T-helper 17 cell (primary cell): ENCODE measurements at regions not wholly inside any gene's neighbourhood (a gene's known extent, or its start where the extent isn't known, plus 50 kb on each side); places are given as distances from the start of the nearest gene placed in this dataset.

ENCODE experiments used
- ATAC-seq: fragments of 150-1000 bp; cut with Tn5 transposase; 2 replicates; pipeline ENCODE4 v1.10.0; 2021; ENCODE audit warnings: mild to moderate bottlenecking, moderate library complexity
- DNase-seq, 3 donors: peaks; one replicate each; pipeline versions ENCODE4 v3.0.0 to v3.0.0-alpha.2; 2020 to 2021
- H3K9me3 ChIP-seq: one replicate; pipeline ENCODE4 v1.7.0; 2013; ENCODE audit warnings: low read length, mild to moderate bottlenecking; ENCODE audit not compliant: control insufficient read depth, poor library complexity, severe bottlenecking
- H3K27ac Mint-ChIP-seq: one replicate; pipeline ENCODE4 v1.8.0; 2022; ENCODE audit warnings: mild to moderate bottlenecking, moderate library complexity, mixed read lengths
- H3K27me3 Mint-ChIP-seq: one replicate; pipeline ENCODE4 v1.8.0; 2022; ENCODE audit warnings: mixed read lengths
- H3K36me3 Mint-ChIP-seq: one replicate; pipeline ENCODE4 v1.8.0; 2022; ENCODE audit warnings: low read depth, mixed read lengths
- H3K4me1 Mint-ChIP-seq: one replicate; pipeline ENCODE4 v1.8.0; 2022; ENCODE audit warnings: mild to moderate bottlenecking, mixed read lengths
- H3K4me3 Mint-ChIP-seq: one replicate; pipeline ENCODE4 v1.8.0; 2022; ENCODE audit warnings: mild to moderate bottlenecking, moderate library complexity, mixed read lengths

DNA sequence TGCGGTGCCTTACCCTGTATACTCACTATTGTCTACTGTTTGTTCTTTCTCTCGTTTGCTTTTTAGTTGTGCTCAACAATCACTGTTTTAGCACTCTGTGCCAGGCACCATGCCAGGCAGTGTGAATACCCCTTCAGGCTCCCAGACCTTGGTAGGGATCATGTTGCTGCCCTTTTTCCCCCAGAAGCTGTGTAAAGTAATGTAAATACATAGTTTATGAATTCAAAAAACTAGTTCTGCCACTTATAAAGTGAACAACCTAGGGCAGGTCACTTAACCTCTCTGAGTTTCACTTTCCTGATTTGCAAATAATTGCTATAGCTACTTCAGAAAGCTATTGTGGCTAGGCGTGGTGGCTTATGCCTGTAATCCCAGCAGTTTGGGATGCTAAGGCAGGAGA lies 81.0 kb upstream of the CTSC start:
- no peak overlapping the region for H3K4me3 Mint-ChIP-seq
- no peak overlapping the region for H3K27ac Mint-ChIP-seq
- no peaks in the 10 kb centered on the region for H3K27me3 Mint-ChIP-seq
- peaks cover 51% of the 10 kb centered on the region for H3K4me1 Mint-ChIP-seq
- H3K36me3 Mint-ChIP-seq: no peaks in the 10 kb centered on the region
- no peaks in the 10 kb centered on the region for H3K9me3 ChIP-seq
- ATAC-seq (no peak), DNase-seq (no peak)

DNA sequence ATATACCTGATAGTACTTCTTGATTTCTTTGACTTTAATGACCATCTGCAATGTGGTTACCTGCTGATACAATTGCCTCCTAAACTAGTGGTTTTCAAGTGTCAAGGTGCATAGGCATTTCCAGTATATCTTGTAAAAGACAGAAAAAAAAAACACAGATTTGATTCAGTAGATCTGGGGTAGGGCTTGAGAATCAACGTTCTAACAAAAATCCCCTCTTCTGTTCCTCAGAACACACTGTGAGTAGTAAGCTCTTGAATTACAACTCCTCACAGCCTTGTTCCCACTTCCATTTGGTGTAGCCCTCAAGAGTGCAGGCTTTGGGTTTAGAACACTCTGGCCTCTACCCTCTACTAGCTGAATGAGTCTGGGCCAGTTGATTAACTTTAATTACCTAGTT lies 78.0 kb upstream of the CTSC start:
- Mint-ChIP-seq H3K27me3 (no peaks in the 10 kb centered on the region), H3K36me3 (peaks cover 3% of the 10 kb centered on the region), H3K27ac (peak overlapping the region; percentile 73), H3K4me3 (peak overlapping the region; percentile 83), H3K4me1 (peaks cover 37% of the 10 kb centered on the region)
- ATAC-seq (peak; percentile 20), DNase-seq (no peak)
- H3K9me3 ChIP-seq: no peaks in the 10 kb centered on the region

DNA sequence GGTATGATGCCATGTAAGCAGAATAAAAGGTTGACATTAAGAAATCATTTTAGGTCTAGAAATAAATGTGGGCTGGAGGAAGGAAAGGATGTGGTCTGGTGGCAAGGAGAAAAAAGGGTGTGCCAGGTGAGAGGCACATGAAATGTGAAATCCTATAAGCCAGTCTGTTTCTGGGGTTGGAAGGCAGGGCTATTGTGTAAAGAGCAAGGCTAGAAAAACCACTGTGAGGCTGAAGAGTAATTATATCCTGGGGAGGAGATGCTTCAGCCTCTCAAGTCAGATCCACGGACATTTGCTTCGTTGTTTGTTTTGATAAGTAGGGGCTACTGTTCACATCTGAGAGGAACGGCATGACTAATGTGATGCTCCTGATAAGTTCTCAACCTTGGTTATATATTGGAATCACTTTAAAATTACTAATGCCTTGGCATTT lies 77.5 kb upstream of the CTSC start:
- peaks cover 3% of the 10 kb centered on the region for H3K36me3 Mint-ChIP-seq
- DNase-seq (no peak), ATAC-seq (peak; percentile 79)
- peak overlapping the region; percentile 73 for H3K27ac Mint-ChIP-seq
- no peaks in the 10 kb centered on the region for H3K9me3 ChIP-seq
- no peaks in the 10 kb centered on the region for H3K27me3 Mint-ChIP-seq
- peaks cover 34% of the 10 kb centered on the region for H3K4me1 Mint-ChIP-seq
- peak overlapping the region; percentile 83 for H3K4me3 Mint-ChIP-seq

DNA sequence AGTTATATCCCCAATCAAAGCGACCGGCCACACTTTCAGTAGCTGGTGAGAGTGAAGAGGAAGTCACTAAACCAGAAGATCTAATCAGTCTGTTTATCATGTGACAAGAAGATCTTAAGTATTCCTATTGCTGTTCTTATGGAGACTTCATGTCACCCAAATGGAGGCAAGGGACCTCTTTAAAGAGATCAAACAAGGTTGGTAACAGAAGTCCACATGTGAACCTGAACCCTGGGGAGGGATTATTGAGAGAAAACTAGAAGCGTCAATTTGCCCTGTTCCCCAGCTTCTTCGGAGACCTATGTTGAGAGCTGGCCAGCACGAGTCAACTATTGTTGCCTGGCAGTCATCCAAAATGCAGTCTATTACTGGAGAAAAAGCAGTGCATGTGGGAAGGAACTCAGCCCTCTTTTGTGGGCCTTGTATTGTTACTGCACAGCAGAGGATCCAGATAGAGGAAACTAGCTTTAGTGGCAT lies 76.9 kb upstream of the CTSC start:
- ATAC-seq: peak; percentile 62
- H3K9me3 ChIP-seq: no peaks in the 10 kb centered on the region
- DNase-seq: no peak
- Mint-ChIP-seq H3K27ac (peak overlapping the region; percentile 73), H3K4me1 (peaks cover 31% of the 10 kb centered on the region), H3K27me3 (no peaks in the 10 kb centered on the region), H3K36me3 (peaks cover 3% of the 10 kb centered on the region), H3K4me3 (peak overlapping the region; percentile 83)

DNA sequence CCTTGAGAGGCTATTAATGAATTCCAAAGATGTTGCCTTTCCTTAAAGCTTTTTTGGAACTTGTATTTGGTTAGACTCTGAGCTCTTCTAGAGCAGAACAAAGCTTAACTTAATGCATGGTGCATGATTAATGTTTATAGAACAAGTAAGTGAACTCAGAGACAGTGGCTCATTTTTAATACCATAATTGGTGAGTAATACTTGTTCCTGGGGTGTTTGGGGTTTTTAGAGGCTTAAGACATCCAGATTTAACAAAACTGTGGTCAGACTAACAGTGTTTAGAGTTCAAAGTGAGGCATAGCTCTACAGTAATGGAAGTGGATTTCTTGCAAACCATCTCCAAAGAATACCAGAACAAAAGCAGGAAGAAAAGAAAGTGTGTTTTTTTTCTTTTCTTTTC lies 73.7 kb upstream of the CTSC start:
- H3K9me3 ChIP-seq: no peaks in the 10 kb centered on the region
- no peak for DNase-seq
- no peak overlapping the region for H3K4me3 Mint-ChIP-seq
- no peaks in the 10 kb centered on the region for H3K27me3 Mint-ChIP-seq
- peaks cover 31% of the 10 kb centered on the region for H3K4me1 Mint-ChIP-seq
- no peak overlapping the region for H3K27ac Mint-ChIP-seq
- no peak for ATAC-seq
- peaks cover 3% of the 10 kb centered on the region for H3K36me3 Mint-ChIP-seq

DNA sequence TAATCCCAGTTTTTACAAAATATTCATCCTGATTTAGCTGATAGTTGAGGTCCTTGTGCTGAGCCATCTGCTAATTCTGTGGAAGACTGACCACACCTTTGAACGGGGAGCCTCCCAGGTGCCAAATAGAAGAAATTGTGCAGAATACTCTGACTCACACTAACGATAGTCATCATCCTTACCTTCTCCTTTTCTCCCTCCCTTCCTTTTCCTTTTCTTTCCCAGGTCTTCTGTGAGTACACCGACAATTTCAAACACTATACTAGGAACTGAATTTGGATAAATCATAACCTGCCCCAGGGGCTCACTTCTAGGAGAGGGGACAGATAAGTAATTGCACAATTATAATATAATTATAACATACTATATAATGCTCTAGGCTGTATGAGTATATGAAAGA lies 73.1 kb upstream of the CTSC start:
- Mint-ChIP-seq H3K4me3 (no peak overlapping the region), H3K4me1 (peaks cover 26% of the 10 kb centered on the region), H3K27me3 (no peaks in the 10 kb centered on the region), H3K36me3 (peaks cover 3% of the 10 kb centered on the region), H3K27ac (no peak overlapping the region)
- ATAC-seq (no peak), DNase-seq (no peak)
- no peaks in the 10 kb centered on the region for H3K9me3 ChIP-seq

DNA sequence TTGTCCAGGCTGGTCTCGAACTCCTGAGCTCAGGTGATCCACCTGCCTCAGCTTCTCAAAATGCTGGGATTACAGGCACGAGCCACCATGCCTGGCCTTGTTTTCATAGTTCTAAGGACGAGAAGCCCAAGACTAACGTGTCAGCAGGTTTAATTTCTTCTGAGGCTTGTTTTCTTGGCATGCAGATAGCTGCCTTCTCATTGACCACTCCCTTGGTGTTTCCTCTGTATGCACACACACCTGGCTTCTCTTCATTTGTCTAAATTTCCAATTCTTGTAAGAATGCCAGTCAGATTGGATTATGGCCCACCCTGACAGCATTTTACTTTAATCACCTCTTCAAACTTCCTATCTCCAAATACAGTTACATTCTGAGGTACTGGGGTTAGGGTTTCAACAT lies 72.5 kb upstream of the CTSC start:
- Mint-ChIP-seq H3K4me1 (peaks cover 20% of the 10 kb centered on the region), H3K27me3 (no peaks in the 10 kb centered on the region), H3K36me3 (peaks cover 3% of the 10 kb centered on the region), H3K27ac (no peak overlapping the region), H3K4me3 (no peak overlapping the region)
- no peak for ATAC-seq
- no peaks in the 10 kb centered on the region for H3K9me3 ChIP-seq
- no peak for DNase-seq

DNA sequence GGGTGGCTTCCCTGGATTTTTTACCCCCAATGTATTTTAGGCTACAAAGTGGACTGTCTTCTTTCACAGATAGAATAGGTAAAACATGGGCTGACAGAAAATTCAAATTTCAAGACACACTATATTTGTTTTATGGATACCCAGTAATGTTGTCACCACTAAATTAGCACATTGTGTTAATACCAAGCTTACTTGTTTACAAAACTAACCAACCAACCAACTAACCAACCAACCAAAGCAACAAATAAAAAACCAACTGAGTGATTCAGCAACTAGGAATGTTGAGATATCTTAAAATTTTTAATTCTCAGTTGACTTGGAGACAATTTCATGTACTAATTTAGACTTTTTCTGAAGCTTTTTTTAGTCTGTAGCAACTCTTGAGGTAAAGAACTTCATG lies 69.3 kb upstream of the CTSC start:
- Mint-ChIP-seq H3K4me1 (peaks cover 4% of the 10 kb centered on the region), H3K36me3 (no peaks in the 10 kb centered on the region), H3K4me3 (no peak overlapping the region), H3K27ac (no peak overlapping the region), H3K27me3 (no peaks in the 10 kb centered on the region)
- H3K9me3 ChIP-seq: no peaks in the 10 kb centered on the region
- no peak for ATAC-seq
- no peak for DNase-seq

DNA sequence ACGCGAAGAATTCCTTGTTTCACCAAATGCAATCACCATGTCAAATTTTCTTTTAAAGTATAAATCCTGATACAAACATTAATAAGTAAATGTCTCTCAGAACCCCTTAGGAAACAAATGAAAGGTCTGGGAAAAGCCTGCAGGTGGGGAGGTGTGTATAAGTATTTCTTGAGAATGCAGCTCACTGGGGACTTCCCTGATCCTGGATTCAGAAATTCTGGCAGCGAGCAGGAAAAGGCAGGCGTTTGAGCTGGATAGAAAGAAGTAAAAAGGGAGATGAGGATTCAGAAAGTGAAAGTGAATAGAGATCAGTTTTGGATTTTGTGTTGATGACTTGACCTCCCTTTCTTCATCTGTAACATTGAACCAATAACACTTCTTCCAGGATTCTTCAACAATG lies 68.3 kb upstream of the CTSC start:
- H3K4me1 Mint-ChIP-seq: peaks cover 4% of the 10 kb centered on the region
- no peak for ATAC-seq
- H3K4me3 Mint-ChIP-seq: no peak overlapping the region
- no peaks in the 10 kb centered on the region for H3K9me3 ChIP-seq
- no peaks in the 10 kb centered on the region for H3K27me3 Mint-ChIP-seq
- H3K36me3 Mint-ChIP-seq: no peaks in the 10 kb centered on the region
- no peak overlapping the region for H3K27ac Mint-ChIP-seq
- no peak for DNase-seq

DNA sequence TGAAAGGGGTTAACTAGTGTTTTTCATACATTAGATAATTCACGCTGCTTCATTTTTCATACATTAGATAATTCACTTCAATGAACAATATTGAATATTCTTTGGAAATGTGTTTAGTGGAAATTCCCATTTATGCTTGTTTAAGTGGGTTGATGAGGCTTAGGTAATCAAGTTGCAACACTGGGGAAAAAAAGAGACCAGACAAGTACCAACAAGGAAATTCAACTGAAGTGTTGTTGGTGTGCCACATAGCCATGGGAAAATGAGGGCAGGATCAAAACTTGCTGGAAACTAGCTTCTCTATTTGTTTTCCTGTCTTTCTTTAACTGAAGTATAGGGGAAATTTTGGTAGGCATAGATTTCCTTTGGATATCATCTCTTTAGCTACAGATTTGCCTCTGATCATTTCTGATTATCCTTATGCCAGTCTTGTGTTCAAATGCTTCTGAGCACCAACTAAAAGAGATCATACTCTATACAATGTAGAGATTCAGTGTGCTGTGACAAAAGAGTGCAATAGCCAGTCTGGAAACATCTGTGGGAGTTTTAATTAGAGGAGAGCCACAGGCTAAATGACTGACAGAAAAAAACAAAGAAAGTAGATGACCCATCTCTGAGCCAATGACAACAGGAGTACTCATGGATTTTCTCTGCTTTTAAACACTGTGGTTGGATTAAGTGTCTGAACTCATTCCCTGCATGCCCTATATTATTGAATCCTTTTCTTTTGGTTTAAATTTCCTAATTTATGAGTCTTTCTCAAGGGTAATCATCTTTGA lies 67.6 kb upstream of the CTSC start:
- Mint-ChIP-seq H3K36me3 (no peaks in the 10 kb centered on the region), H3K4me1 (peaks cover 2% of the 10 kb centered on the region), H3K27ac (no peak overlapping the region), H3K4me3 (no peak overlapping the region), H3K27me3 (no peaks in the 10 kb centered on the region)
- H3K9me3 ChIP-seq: no peaks in the 10 kb centered on the region
- no peak for DNase-seq
- ATAC-seq: no peak

DNA sequence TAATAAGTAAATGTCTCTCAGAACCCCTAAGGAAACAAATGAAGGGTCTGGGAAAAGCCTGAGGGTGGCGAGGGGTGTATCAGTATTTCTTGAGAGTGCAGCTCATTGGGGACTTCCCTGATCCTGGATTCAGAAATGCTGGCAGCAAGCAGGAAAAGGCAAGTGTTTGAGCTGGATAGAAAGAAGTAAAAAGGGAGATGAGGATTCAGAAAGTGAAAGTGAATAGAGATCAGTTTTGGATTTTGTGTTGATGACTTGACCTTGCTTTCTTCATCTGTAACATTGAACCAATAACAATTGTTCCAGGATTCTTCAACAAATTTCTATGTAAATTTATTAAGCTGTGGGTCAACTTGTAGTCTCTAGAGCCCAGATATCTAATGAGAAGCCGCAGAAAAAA lies 66.9 kb upstream of the CTSC start:
- Mint-ChIP-seq H3K36me3 (no peaks in the 10 kb centered on the region), H3K27me3 (no peaks in the 10 kb centered on the region), H3K4me1 (peaks cover 2% of the 10 kb centered on the region), H3K27ac (no peak overlapping the region), H3K4me3 (no peak overlapping the region)
- no peak for DNase-seq
- no peak for ATAC-seq
- H3K9me3 ChIP-seq: no peaks in the 10 kb centered on the region

DNA sequence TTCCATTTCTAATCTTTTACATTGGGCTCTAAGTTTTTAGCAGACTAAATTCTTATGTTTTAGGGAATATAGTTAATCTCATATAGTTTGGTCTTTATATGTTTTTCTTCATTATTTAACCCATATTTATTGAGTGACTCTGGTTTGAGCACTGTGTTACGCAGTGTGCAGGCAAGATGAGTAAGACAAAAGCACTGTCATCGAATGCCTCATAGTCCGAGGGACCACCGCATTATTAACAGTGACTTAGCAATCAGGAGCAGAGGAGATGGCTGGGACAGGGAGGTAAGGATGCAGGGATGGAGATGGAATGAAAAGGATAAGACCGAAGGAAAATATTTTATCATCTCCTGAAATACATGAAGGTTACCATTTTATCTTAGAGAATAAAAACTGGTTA lies 65.2 kb upstream of the CTSC start:
- H3K9me3 ChIP-seq: no peaks in the 10 kb centered on the region
- Mint-ChIP-seq H3K4me1 (peaks cover 2% of the 10 kb centered on the region), H3K36me3 (peaks cover 2% of the 10 kb centered on the region), H3K4me3 (no peak overlapping the region), H3K27ac (no peak overlapping the region), H3K27me3 (no peaks in the 10 kb centered on the region)
- DNase-seq (no peak), ATAC-seq (no peak)

DNA sequence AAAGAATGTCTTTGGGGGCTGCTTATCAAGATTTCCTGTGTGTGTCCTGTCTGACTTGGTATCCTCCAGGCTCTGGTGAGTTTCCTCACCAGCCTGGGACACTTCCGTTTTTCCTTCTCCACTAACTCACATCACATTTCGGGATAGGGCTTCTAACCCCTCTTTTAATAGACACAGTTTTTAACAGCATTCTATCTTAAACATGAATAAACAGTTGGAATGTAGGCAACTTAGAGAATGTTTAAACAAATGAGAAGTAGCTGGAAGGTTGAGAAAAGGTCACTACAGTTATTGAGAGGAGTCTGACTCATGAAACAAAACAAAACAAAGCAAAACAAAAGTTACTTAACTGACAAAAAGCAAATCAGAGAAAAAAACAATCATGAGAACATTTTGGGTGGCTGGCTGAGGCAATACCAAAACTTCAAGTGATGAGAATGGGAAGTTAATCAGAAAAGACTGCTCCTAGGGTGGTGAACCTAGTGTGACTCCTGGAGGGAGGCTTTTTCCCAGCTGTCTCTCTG lies 64.7 kb upstream of the CTSC start:
- ATAC-seq (no peak), DNase-seq (no peak)
- peaks cover 2% of the 10 kb centered on the region for H3K36me3 Mint-ChIP-seq
- H3K4me3 Mint-ChIP-seq: no peak overlapping the region
- H3K4me1 Mint-ChIP-seq: peaks cover 2% of the 10 kb centered on the region
- H3K27me3 Mint-ChIP-seq: no peaks in the 10 kb centered on the region
- no peaks in the 10 kb centered on the region for H3K9me3 ChIP-seq
- no peak overlapping the region for H3K27ac Mint-ChIP-seq
